ENCODE measurements at regions not wholly inside any gene's neighbourhood (a gene's known extent, or its start where the extent isn't known, plus 50 kb on each side); places are given as distances from the start of the nearest gene placed in this dataset.

- no peak for TF ChIP-seq CTCF (IDR thresholded peaks at IDR 0.05)
- TF ChIP-seq EP300 (IDR thresholded peaks at IDR 0.05) = no peak
- TF ChIP-seq POLR2A (IDR thresholded peaks at IDR 0.05) = no peak
- no peak for TF ChIP-seq POLR2AphosphoS5 (IDR thresholded peaks at IDR 0.05)
Observed at GRCh38 chr22:47382164-47382890, 619.9 kb downstream of the TBC1D22A start.
